NCI-H69 (cell line): ENCODE measurements at regions not wholly inside any gene's neighbourhood (a gene's known extent, or its start where the extent isn't known, plus 50 kb on each side); places are given as distances from the start of the nearest gene placed in this dataset.
"Not testable (repeated sequence)": the region's sequence is repeated elsewhere in the genome, so short reads cannot be mapped to it uniquely, and the experiment has no call there.

Experiments used
- DNase-seq: peaks from one replicate; lab custom pipeline; 2025; lab: John Stamatoyannopoulos, UW

- not testable (repeated sequence) for DNase-seq
Observed at GRCh38 chr10:70990156-70990555, 101.8 kb upstream of the PCBD1 start.

- DNase-seq, result no peak
Observed at GRCh38 chr10:70990681-70991080, 102.3 kb upstream of the PCBD1 start.

- no peak for DNase-seq
Observed at GRCh38 chr10:70991140-70992124, 103.1 kb upstream of the PCBD1 start.

GRCh38 chr10:70992436-70992835 is 104.1 kb upstream of the PCBD1 start:
- DNase-seq, result no peak

GRCh38 chr10:70993051-70993450 is 104.7 kb upstream of the PCBD1 start:
- DNase-seq, result no peak

- no peak for DNase-seq
Observed at GRCh38 chr10:70996549-70996948, 108.2 kb upstream of the PCBD1 start.

- DNase-seq, result no peak
Observed at GRCh38 chr10:70997236-70997635, 108.9 kb upstream of the PCBD1 start.

- no peak for DNase-seq
Observed at GRCh38 chr10:70998086-70998485, 109.7 kb upstream of the PCBD1 start.

- no peak for DNase-seq
Observed at GRCh38 chr10:71001470-71001869, 113.1 kb upstream of the PCBD1 start.

GRCh38 chr10:71004176-71005075 is 116.1 kb upstream of the PCBD1 start:
- no peak for DNase-seq

- no peak for DNase-seq
Observed at GRCh38 chr10:71005337-71006305, 117.3 kb upstream of the PCBD1 start.

GRCh38 chr10:71006506-71006905 is 118.1 kb upstream of the PCBD1 start:
- peak; percentile 28 for DNase-seq

GRCh38 chr10:71007516-71007915 is 119.2 kb upstream of the PCBD1 start:
- no peak for DNase-seq

GRCh38 chr10:71008150-71008549 is 119.8 kb upstream of the PCBD1 start:
- no peak for DNase-seq

- DNase-seq, result peak; percentile 79
Observed at GRCh38 chr10:71009126-71009525, 120.8 kb upstream of the PCBD1 start.

- DNase-seq, result no peak
Observed at GRCh38 chr10:71010730-71011129, 122.4 kb upstream of the PCBD1 start.

- DNase-seq, result no peak
Observed at GRCh38 chr10:71011141-71011540, 122.8 kb upstream of the PCBD1 start.

GRCh38 chr10:71014021-71014805 is 125.8 kb upstream of the PCBD1 start:
- DNase-seq, result no peak

GRCh38 chr10:71015674-71016073 is 127.3 kb upstream of the PCBD1 start:
- DNase-seq, result no peak

- not testable (repeated sequence) for DNase-seq
Observed at GRCh38 chr10:71020061-71020460, 131.7 kb upstream of the PCBD1 start.

- DNase-seq, result no peak
Observed at GRCh38 chr10:71021402-71021801, 133.0 kb upstream of the PCBD1 start.
